Spleen (tissue), 7 donors: ENCODE measurements at regions not wholly inside any gene's neighbourhood (a gene's known extent, or its start where the extent isn't known, plus 50 kb on each side); places are given as distances from the start of the nearest gene placed in this dataset.
"Not testable (repeated sequence)": the region's sequence is repeated elsewhere in the genome, so short reads cannot be mapped to it uniquely, and the experiment has no call there.

Experiments
- CTCF ChIP-seq, 11 experiments: fragments of 200-600 bp in 7 of 11; fragments of 450-650 bp in 4 of 11; sonication (generic) in 4 of 11; IDR thresholded peaks in 8 of 11; conservative IDR thresholded peaks in 3 of 11; 1 replicate in 7 of 11; 2 replicates in 4 of 11; pipeline versions ENCODE4 v1.4.0 to v1.8.0; 2016 to 2021; ENCODE audit warnings: antibody characterized with exemption in 11 of 11, inconsistent platforms in 4 of 11, mild to moderate bottlenecking in 1 of 11
- POLR2AphosphoS5 ChIP-seq, 3 donors: sonication (generic); formaldehyde crosslinking; IDR thresholded peaks; one replicate each; pipeline ENCODE4 v1.5.1; 2017; ENCODE audit warnings: antibody characterized with exemption in 3 of 3
- donor health status: DM: no; HTN: no; CAD: no; lungs with moderate emphysema.
- donor health status: DM: no; HTN: no; CAD: no.
- donor health status: DM: no; HTN: no; CAD: no.

- not testable (repeated sequence) for TF ChIP-seq CTCF (IDR thresholded peaks at IDR 0.05 in 8 of 11, conservative IDR thresholded peaks at IDR 0.05 in 3 of 11); POLR2AphosphoS5 (IDR thresholded peaks at IDR 0.05)
Observed at GRCh38 chr15:21027942-21028341, 161.8 kb upstream of the POTEB2 start.
